ENCODE measurements at regions not wholly inside any gene's neighbourhood (a gene's known extent, or its start where the extent isn't known, plus 50 kb on each side); places are given as distances from the start of the nearest gene placed in this dataset.

DNA sequence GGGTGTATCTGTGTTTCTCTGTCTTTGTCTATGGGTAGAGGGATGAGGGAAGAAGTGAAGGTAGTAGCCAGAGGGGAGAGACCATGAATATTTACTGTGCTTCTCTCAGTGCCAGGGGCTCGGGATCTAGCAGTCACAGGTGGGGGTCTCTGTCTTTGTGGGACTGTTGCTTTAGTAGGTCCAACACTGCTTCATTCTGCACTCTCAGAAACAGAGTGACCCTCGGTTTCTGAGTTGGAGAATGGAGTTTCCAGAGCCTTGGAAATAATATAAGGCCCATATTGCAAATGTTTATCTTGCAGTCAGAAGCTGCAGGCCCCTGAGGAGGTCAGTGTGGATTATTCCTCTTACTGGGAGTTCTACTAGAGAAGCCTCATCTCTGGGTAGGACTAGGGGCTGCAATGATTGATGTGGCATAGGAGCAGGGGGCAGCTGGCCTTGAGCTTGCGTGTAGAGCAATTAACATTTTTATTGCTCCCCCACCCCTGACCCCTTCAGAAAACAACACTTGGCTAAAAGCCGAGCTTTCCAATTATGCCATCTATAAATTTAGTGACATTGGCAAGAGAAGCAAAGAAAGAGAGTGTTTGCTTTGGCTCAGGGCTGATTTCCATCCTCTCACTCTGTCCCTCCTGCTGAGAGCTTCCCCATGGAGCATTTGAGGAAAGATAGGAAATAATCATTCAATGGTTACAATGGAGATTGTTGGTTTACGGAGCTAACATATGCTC, 55.0 kb upstream of the TRPC7 start:
- Histone ChIP-seq H3K4me1 (no peaks in the 10 kb centered on the region), H3K4me3 (no peak overlapping the region), H3K27me3 (ENCODE audit: low read depth) (no peaks in the 10 kb centered on the region), H3K9me3 (no peaks in the 10 kb centered on the region), H3K36me3 (replicated peaks) (no peaks in the 10 kb centered on the region)
- in situ Hi-C loops (cut with MboI; ENCODE audit: low sequenced_read_pairs), result no loop called here
- no peak for DNase-seq (ENCODE audit: low spot score in 2 of 2)

DNA sequence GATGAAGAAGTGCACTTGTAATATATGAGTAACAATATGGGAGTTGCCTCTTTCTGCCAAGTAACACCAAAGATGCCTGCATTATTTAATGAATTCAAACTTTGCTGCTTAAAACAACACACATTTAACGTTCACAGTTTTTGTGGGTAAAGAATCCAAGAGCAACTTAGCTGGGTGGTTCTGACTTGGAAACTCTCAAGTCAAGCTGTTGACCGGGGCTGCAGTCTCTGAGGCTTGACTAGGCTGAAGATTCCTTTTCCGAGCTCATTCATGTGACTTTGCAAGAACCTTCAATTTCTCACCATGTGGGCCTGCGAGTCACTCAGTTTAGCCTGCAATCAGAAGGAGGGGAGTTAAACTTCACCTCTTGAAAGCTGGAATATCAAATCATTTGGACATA, 53.0 kb upstream of the TRPC7 start:
- Histone ChIP-seq H3K9me3 (no peaks in the 10 kb centered on the region), H3K4me1 (no peaks in the 10 kb centered on the region), H3K4me3 (no peak overlapping the region), H3K27me3 (ENCODE audit: low read depth) (no peaks in the 10 kb centered on the region), H3K36me3 (replicated peaks) (no peaks in the 10 kb centered on the region)
- in situ Hi-C loops (cut with MboI; ENCODE audit: low sequenced_read_pairs), result no loop called here
- DNase-seq (ENCODE audit: low spot score in 2 of 2), result no peak
